Activated naive CD4-positive, alpha-beta T cell treated with anti-CD3 and anti-CD28 coated beads, Interleukin-2, amount 10 ng/mL, durations not matched to agents 7 days and 5 days (primary cell): ENCODE measurements at regions not wholly inside any gene's neighbourhood (a gene's known extent, or its start where the extent isn't known, plus 50 kb on each side); places are given as distances from the start of the nearest gene placed in this dataset.
"Not testable (repeated sequence)": the region's sequence is repeated elsewhere in the genome, so short reads cannot be mapped to it uniquely, and the experiment has no call there.

ENCODE experiments used
- CTCF ChIA-PET: fragments of 350-600 bp; sonication (Branson Sonifier 250); formaldehyde crosslinking; loops from one replicate; lab custom pipeline; 2021; ENCODE audit warnings: antibody characterized with exemption; lab: Charles Lee
- DNase-seq: peaks from one replicate; pipeline ENCODE4 v3.0.0-alpha.2; 2020
- H3K27ac Mint-ChIP-seq: one replicate; pipeline ENCODE4 v1.8.0; 2021; ENCODE audit warnings: mild to moderate bottlenecking, moderate library complexity, mixed read lengths
- H3K27me3 Mint-ChIP-seq: one replicate; pipeline ENCODE4 v1.8.0; 2021; ENCODE audit warnings: mild to moderate bottlenecking, mixed read lengths
- H3K36me3 Mint-ChIP-seq: one replicate; pipeline ENCODE4 v1.8.0; 2021; ENCODE audit warnings: mixed read lengths
- H3K4me1 Mint-ChIP-seq: one replicate; pipeline ENCODE4 v1.8.0; 2021; ENCODE audit warnings: mixed read lengths
- H3K4me3 Mint-ChIP-seq: one replicate; pipeline ENCODE4 v1.8.0; 2021; ENCODE audit warnings: mild to moderate bottlenecking, moderate library complexity, mixed read lengths
- H3K9me3 Mint-ChIP-seq: one replicate; pipeline ENCODE4 v1.8.0; 2021; ENCODE audit warnings: mixed read lengths

- Mint-ChIP-seq H3K9me3 (no peaks in the 10 kb centered on the region), H3K36me3 (no peaks in the 10 kb centered on the region), H3K4me1 (no peaks in the 10 kb centered on the region), H3K27ac (no peak overlapping the region), H3K27me3 (no peaks in the 10 kb centered on the region), H3K4me3 (no peak overlapping the region)
- CTCF ChIA-PET, result no interaction called here
- no peak for DNase-seq
Observed at GRCh38 chr2:49686897-49687442, 532.7 kb upstream of the FSHR start.

- Mint-ChIP-seq H3K4me1 (no peaks in the 10 kb centered on the region), H3K27ac (no peak overlapping the region), H3K36me3 (no peaks in the 10 kb centered on the region), H3K27me3 (no peaks in the 10 kb centered on the region), H3K4me3 (no peak overlapping the region), H3K9me3 (no peaks in the 10 kb centered on the region)
- CTCF ChIA-PET, result no interaction called here
- no peak for DNase-seq
Observed at GRCh38 chr2:49686291-49686690, 532.0 kb upstream of the FSHR start.

- Mint-ChIP-seq H3K4me3 (no peak overlapping the region), H3K27ac (no peak overlapping the region), H3K36me3 (no peaks in the 10 kb centered on the region), H3K9me3 (peaks cover 4% of the 10 kb centered on the region), H3K27me3 (no peaks in the 10 kb centered on the region), H3K4me1 (no peaks in the 10 kb centered on the region)
- CTCF ChIA-PET, result no interaction called here
- DNase-seq, result no peak
Observed at GRCh38 chr2:49677227-49677626, 522.9 kb upstream of the FSHR start.

- peaks cover 3% of the 10 kb centered on the region for H3K9me3 Mint-ChIP-seq
- DNase-seq, result no peak
- no peaks in the 10 kb centered on the region for H3K4me1 Mint-ChIP-seq
- no peak overlapping the region for H3K4me3 Mint-ChIP-seq
- CTCF ChIA-PET, result no interaction called here
- no peaks in the 10 kb centered on the region for H3K27me3 Mint-ChIP-seq
- no peaks in the 10 kb centered on the region for H3K36me3 Mint-ChIP-seq
- no peak overlapping the region for H3K27ac Mint-ChIP-seq
Observed at GRCh38 chr2:49664827-49665226, 510.5 kb upstream of the FSHR start.

- CTCF ChIA-PET, result no interaction called here
- H3K4me1 Mint-ChIP-seq, result no peaks in the 10 kb centered on the region
- peaks cover under 1% of the 10 kb centered on the region for H3K9me3 Mint-ChIP-seq
- H3K27me3 Mint-ChIP-seq, result no peaks in the 10 kb centered on the region
- H3K36me3 Mint-ChIP-seq, result no peaks in the 10 kb centered on the region
- no peak overlapping the region for H3K4me3 Mint-ChIP-seq
- no peak for DNase-seq
- H3K27ac Mint-ChIP-seq, result no peak overlapping the region
Observed at GRCh38 chr2:49661809-49662208, 507.5 kb upstream of the FSHR start.

- no peaks in the 10 kb centered on the region for H3K9me3 Mint-ChIP-seq
- H3K4me3 Mint-ChIP-seq, result no peak overlapping the region
- H3K36me3 Mint-ChIP-seq, result no peaks in the 10 kb centered on the region
- CTCF ChIA-PET, result no interaction called here
- no peaks in the 10 kb centered on the region for H3K4me1 Mint-ChIP-seq
- no peaks in the 10 kb centered on the region for H3K27me3 Mint-ChIP-seq
- H3K27ac Mint-ChIP-seq, result no peak overlapping the region
- no peak for DNase-seq
Observed at GRCh38 chr2:49656853-49657252, 502.5 kb upstream of the FSHR start.

GRCh38 chr2:49643149-49643548 lies 488.8 kb upstream of the FSHR start:
- CTCF ChIA-PET, result no interaction called here
- no peaks in the 10 kb centered on the region for H3K27me3 Mint-ChIP-seq
- H3K9me3 Mint-ChIP-seq, result peaks cover 10% of the 10 kb centered on the region
- no peak overlapping the region for H3K27ac Mint-ChIP-seq
- no peaks in the 10 kb centered on the region for H3K4me1 Mint-ChIP-seq
- no peak for DNase-seq
- H3K36me3 Mint-ChIP-seq, result no peaks in the 10 kb centered on the region
- H3K4me3 Mint-ChIP-seq, result no peak overlapping the region

- Mint-ChIP-seq H3K9me3 (peaks cover 8% of the 10 kb centered on the region), H3K27me3 (no peaks in the 10 kb centered on the region), H3K27ac (no peak overlapping the region), H3K4me1 (no peaks in the 10 kb centered on the region), H3K4me3 (no peak overlapping the region), H3K36me3 (no peaks in the 10 kb centered on the region)
- CTCF ChIA-PET, result no interaction called here
- no peak for DNase-seq
Observed at GRCh38 chr2:49640630-49641029, 486.3 kb upstream of the FSHR start.

- CTCF ChIA-PET, result no interaction called here
- no peaks in the 10 kb centered on the region for H3K9me3 Mint-ChIP-seq
- H3K36me3 Mint-ChIP-seq, result no peaks in the 10 kb centered on the region
- no peaks in the 10 kb centered on the region for H3K27me3 Mint-ChIP-seq
- no peaks in the 10 kb centered on the region for H3K4me1 Mint-ChIP-seq
- no peak overlapping the region for H3K4me3 Mint-ChIP-seq
- no peak overlapping the region for H3K27ac Mint-ChIP-seq
- DNase-seq, result no peak
Observed at GRCh38 chr2:49621016-49621415, 466.7 kb upstream of the FSHR start.

- no peak overlapping the region for H3K27ac Mint-ChIP-seq
- H3K4me1 Mint-ChIP-seq, result no peaks in the 10 kb centered on the region
- H3K27me3 Mint-ChIP-seq, result no peaks in the 10 kb centered on the region
- no peak for DNase-seq
- CTCF ChIA-PET, result no interaction called here
- H3K4me3 Mint-ChIP-seq, result no peak overlapping the region
- H3K9me3 Mint-ChIP-seq, result no peaks in the 10 kb centered on the region
- H3K36me3 Mint-ChIP-seq, result no peaks in the 10 kb centered on the region
Observed at GRCh38 chr2:49619804-49620203, 465.5 kb upstream of the FSHR start.

GRCh38 chr2:49618491-49618890 lies 464.2 kb upstream of the FSHR start:
- CTCF ChIA-PET, result no interaction called here
- H3K36me3 Mint-ChIP-seq, result no peaks in the 10 kb centered on the region
- H3K9me3 Mint-ChIP-seq, result no peaks in the 10 kb centered on the region

GRCh38 chr2:49616800-49617199 lies 462.5 kb upstream of the FSHR start:
- DNase-seq, result no peak
- CTCF ChIA-PET, result interaction anchor here (1.1 kb wide), 1 partner anchor 589 kb away, joined by 3 read pairs; no protein-coding TSS in a partner anchor
- Mint-ChIP-seq H3K4me3 (no peak overlapping the region), H3K9me3 (peaks cover under 1% of the 10 kb centered on the region), H3K27me3 (no peaks in the 10 kb centered on the region), H3K27ac (no peak overlapping the region), H3K4me1 (no peaks in the 10 kb centered on the region), H3K36me3 (no peaks in the 10 kb centered on the region)

More at GRCh38 chr2:49618491-49618890, 464.2 kb upstream of the FSHR start:
- Mint-ChIP-seq H3K4me1 (no peaks in the 10 kb centered on the region), H3K27me3 (no peaks in the 10 kb centered on the region), H3K27ac (no peak overlapping the region), H3K4me3 (no peak overlapping the region)
- DNase-seq, result no peak

- H3K36me3 Mint-ChIP-seq, H3K4me1 Mint-ChIP-seq, DNase-seq, CTCF ChIA-PET, H3K27ac Mint-ChIP-seq, H3K27me3 Mint-ChIP-seq, H3K9me3 Mint-ChIP-seq, H3K4me3 Mint-ChIP-seq: not testable (repeated sequence)
Observed at GRCh38 chr2:49611796-49612195, 457.5 kb upstream of the FSHR start.

GRCh38 chr2:49600524-49600923 lies 446.2 kb upstream of the FSHR start:
- no peaks in the 10 kb centered on the region for H3K27me3 Mint-ChIP-seq
- CTCF ChIA-PET, result no interaction called here
- no peaks in the 10 kb centered on the region for H3K4me1 Mint-ChIP-seq

GRCh38 chr2:49598231-49598630 lies 443.9 kb upstream of the FSHR start:
- H3K27ac Mint-ChIP-seq, result no peak overlapping the region
- no peaks in the 10 kb centered on the region for H3K36me3 Mint-ChIP-seq
- no peak for DNase-seq
- peaks cover 2% of the 10 kb centered on the region for H3K9me3 Mint-ChIP-seq
- H3K4me1 Mint-ChIP-seq, result no peaks in the 10 kb centered on the region
- CTCF ChIA-PET, result no interaction called here
- no peaks in the 10 kb centered on the region for H3K27me3 Mint-ChIP-seq
- no peak overlapping the region for H3K4me3 Mint-ChIP-seq

More at GRCh38 chr2:49600524-49600923, 446.2 kb upstream of the FSHR start:
- Mint-ChIP-seq H3K36me3 (no peaks in the 10 kb centered on the region), H3K9me3 (peaks cover 2% of the 10 kb centered on the region), H3K27ac (no peak overlapping the region), H3K4me3 (no peak overlapping the region)
- DNase-seq, result no peak

- no peaks in the 10 kb centered on the region for H3K4me1 Mint-ChIP-seq
- no peaks in the 10 kb centered on the region for H3K27me3 Mint-ChIP-seq
- no peak overlapping the region for H3K4me3 Mint-ChIP-seq
- no peak overlapping the region for H3K27ac Mint-ChIP-seq
- H3K36me3 Mint-ChIP-seq, result no peaks in the 10 kb centered on the region
- H3K9me3 Mint-ChIP-seq, result peaks cover 4% of the 10 kb centered on the region
- no peak for DNase-seq
- CTCF ChIA-PET, result no interaction called here
Observed at GRCh38 chr2:49585921-49586320, 431.6 kb upstream of the FSHR start.
